ENCODE measurements at regions not wholly inside any gene's neighbourhood (a gene's known extent, or its start where the extent isn't known, plus 50 kb on each side); places are given as distances from the start of the nearest gene placed in this dataset.
"Not testable (repeated sequence)": the region's sequence is repeated elsewhere in the genome, so short reads cannot be mapped to it uniquely, and the experiment has no call there.

DNA sequence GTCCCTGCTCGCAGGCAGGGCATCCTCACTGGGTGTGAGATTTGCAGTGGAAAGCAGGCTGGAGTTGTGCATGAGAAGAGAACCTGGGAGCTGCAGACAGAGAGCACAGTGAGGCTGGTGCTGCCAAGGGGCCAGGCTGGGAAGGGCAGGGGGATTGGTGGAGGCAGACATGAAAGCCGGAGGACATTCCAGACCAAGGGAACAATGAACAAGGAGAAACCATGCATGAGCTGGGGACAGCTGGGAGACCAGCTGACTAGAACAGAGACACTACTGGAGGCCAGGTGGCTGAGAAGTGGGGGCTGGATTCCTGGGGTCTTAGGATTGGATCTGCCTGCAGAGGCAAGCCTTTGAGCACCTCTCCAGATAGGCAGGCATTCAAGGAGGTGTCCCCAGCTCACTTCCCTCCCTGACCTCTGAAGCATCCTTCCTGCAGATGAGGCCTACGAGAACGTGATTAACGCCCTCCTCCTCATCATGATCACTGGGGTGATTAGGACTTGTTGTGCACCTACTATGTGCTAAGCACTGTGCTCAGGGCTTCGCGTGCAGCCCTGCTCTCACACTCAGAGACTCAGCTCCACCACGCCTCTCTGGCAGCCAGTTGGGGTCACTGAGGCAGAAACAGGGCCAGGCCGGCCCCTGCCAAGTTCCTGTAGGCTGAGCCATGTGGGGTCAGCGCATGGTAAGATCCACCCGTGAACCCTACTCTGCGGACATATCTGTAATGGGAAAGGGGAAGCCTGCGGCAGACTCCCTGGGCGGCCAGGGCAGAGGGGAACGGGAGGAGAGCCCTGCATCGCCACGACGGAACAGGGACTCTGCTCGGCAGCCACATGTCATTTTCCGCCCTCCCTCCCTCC lies 74.8 kb upstream of the SLC66A3 start:
- no peak for TF ChIP-seq CTCF (IDR thresholded peaks at IDR 0.05; ENCODE audit: insufficient read depth, low read depth, low read length, missing control alignments)
- H3K4me3 ChIP-seq (ENCODE audit: low read length): no peak overlapping the region
- no peak for DNase-seq (ENCODE audit: low read depth)

DNA sequence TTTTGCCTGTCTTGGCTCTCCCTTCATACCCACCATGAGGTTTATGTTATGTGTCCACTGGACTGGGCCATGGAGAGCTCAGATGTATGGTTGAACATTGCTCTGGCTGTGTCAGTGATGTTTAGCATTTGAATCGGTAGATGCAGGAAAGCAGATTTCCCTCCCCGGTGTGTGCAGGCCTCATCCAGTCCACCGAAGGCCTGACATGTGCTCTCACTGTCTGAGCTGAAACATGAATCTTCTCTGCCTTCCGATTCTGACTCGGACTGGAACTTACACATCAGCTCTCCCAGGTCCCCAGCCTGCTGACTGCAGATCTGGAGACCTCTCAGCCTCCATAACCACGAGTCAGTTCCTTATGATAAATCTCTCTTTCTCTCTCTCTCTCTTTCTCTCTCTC lies 72.4 kb upstream of the SLC66A3 start:
- TF ChIP-seq CTCF (IDR thresholded peaks at IDR 0.05; ENCODE audit: insufficient read depth, low read depth, low read length, missing control alignments): no peak
- H3K4me3 ChIP-seq (ENCODE audit: low read length): no peak overlapping the region
- DNase-seq (ENCODE audit: low read depth): no peak

DNA sequence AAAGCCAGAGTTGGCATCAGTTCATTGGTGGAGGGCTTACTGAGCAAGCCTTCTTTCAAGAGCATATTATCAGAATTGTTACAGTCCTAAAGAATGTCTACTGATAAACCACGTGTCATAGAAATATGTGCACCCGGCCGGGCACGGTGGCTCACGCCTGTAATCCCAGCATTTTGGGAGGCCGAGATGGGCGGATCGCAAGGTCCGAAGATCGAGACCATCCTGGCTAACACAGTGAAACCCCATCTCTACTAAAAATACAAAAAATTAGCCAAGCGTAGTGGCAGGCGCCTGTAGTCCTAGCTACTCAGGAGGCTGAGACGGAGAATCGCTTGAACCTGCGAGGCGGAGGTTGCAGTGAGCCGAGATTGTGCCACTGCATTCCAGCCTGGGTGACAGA lies 66.4 kb upstream of the SLC66A3 start:
- not testable (repeated sequence) for DNase-seq (ENCODE audit: low read depth); H3K4me3 ChIP-seq (ENCODE audit: low read length)

DNA sequence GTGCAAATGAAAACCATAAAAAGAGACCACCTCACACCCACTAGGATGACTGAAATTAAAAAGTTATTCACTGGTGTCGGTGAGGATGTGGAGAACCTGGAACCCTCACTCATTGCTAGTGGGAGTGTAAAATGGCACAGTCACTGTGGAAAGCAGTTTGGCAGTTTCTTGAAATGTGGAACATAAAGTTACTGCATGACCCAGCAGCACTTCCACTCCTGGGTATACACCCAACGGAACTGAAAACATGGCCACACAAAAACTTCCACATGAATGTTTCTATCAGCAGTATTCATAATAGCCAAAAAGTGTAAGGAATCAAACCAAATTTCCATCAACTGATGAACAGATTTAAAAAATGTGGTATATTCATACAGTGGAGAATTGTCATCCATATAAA lies 65.1 kb upstream of the SLC66A3 start:
- no peak overlapping the region for H3K4me3 ChIP-seq (ENCODE audit: low read length)
- DNase-seq (ENCODE audit: low read depth): no peak
- no peak for TF ChIP-seq CTCF (IDR thresholded peaks at IDR 0.05; ENCODE audit: insufficient read depth, low read depth, low read length, missing control alignments)

DNA sequence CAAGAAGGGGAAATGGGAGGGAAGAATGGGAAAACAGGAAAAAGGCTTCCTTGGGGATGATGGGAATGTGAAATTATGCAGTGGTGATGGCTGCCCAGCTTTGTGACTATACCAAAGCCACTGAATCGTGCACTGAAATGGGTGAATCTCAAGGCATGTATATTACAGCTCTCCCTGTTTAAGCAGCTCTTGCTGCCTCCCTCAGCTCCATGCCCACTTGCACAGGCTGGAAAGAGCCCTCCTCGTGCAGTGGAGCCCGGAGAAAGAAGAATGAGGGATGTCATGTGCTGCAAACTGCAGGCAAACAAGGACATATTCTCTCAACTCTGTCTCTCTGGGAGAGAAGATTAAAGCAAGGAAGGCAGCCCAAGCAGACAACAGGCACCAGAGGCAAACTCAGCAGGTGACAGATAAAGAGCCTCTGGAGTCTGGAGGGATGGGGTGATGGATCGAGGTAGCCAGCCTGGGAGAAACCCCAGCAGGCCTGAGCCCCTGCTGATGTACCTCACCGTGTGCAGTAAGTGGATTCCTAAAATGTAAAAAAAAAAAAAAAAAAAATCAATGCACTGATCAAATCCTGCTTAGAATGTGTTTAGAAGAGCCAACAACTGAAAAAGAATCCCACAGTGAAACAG lies 62.4 kb upstream of the SLC66A3 start:
- no peak for DNase-seq (ENCODE audit: low read depth)
- no peak overlapping the region for H3K4me3 ChIP-seq (ENCODE audit: low read length)
- no peak for TF ChIP-seq CTCF (IDR thresholded peaks at IDR 0.05; ENCODE audit: insufficient read depth, low read depth, low read length, missing control alignments)

DNA sequence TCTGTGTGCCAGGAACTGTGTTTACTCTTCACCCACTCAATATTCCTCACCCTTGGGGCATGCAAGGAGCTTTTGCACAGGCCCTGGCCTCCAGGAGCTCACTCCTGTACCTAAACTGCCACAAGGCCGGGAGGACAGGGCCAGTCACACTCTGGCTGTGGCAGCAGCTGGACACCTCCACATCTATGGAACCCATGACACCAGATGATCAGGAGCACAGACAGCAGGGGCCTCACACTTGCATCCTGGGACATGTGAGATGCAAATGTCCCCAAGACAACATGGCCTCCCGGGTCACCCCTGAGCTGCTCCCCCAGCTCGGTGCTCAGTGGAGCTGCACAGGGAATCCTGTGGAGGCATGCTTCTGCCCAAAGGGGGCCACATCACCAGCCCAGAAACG lies 61.8 kb upstream of the SLC66A3 start:
- no peak for TF ChIP-seq CTCF (IDR thresholded peaks at IDR 0.05; ENCODE audit: insufficient read depth, low read depth, low read length, missing control alignments)
- no peak overlapping the region for H3K4me3 ChIP-seq (ENCODE audit: low read length)
- DNase-seq (ENCODE audit: low read depth): no peak

GRCh38 chr2:11094021-11094810 lies 61.1 kb upstream of the SLC66A3 start:
- no peak for TF ChIP-seq CTCF (IDR thresholded peaks at IDR 0.05; ENCODE audit: insufficient read depth, low read depth, low read length, missing control alignments)
- H3K4me3 ChIP-seq (ENCODE audit: low read length): no peak overlapping the region
- DNase-seq (ENCODE audit: low read depth): no peak

All from epithelial cell of esophagus (primary cell).